ENCODE measurements at regions not wholly inside any gene's neighbourhood (a gene's known extent, or its start where the extent isn't known, plus 50 kb on each side); places are given as distances from the start of the nearest gene placed in this dataset.
A peak's percentile ranks its signal among the peaks of the same experiment; 100 is the strongest.
"Not testable (repeated sequence)": the region's sequence is repeated elsewhere in the genome, so short reads cannot be mapped to it uniquely, and the experiment has no call there.

GRCh38 chr16:77509051-77509450, 74.2 kb upstream of the ADAMTS18 start:
- TF ChIP-seq, protein P1, sequence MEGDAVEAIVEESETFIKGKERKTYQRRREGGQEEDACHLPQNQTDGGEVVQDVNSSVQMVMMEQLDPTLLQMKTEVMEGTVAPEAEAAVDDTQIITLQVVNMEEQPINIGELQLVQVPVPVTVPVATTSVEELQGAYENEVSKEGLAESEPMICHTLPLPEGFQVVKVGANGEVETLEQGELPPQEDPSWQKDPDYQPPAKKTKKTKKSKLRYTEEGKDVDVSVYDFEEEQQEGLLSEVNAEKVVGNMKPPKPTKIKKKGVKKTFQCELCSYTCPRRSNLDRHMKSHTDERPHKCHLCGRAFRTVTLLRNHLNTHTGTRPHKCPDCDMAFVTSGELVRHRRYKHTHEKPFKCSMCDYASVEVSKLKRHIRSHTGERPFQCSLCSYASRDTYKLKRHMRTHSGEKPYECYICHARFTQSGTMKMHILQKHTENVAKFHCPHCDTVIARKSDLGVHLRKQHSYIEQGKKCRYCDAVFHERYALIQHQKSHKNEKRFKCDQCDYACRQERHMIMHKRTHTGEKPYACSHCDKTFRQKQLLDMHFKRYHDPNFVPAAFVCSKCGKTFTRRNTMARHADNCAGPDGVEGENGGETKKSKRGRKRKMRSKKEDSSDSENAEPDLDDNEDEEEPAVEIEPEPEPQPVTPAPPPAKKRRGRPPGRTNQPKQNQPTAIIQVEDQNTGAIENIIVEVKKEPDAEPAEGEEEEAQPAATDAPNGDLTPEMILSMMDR (IDR thresholded peaks at IDR 0.05; ENCODE audit: low read depth, low read length): no peak
- DNase-seq (ENCODE audit: extremely low read depth, low read depth): no peak

DNA sequence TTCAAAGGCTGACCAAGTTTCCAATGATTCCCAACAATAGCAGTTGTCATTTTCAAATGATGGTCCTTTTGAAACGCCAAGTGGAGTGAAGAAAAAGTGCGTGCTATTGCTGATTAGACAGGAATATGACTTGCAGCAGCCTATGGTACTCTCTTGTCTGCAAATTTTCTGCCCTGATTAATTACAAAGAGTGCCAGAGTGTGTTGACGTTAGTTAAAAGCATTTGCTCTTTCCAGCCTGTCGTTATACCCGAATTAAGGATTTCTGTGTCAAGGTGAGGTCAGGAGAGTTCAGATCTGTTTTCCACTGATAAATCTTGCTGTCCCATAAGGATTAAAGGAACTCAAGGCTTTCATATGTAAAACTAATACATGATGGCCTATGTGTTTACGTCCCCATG, 75.0 kb upstream of the ADAMTS18 start:
- TF ChIP-seq, protein P1 (IDR thresholded peaks at IDR 0.05; ENCODE audit: low read depth, low read length): no peak
- no peak for DNase-seq (ENCODE audit: extremely low read depth, low read depth)

- no peak for DNase-seq (ENCODE audit: extremely low read depth, low read depth)
- TF ChIP-seq, protein P1 (IDR thresholded peaks at IDR 0.05; ENCODE audit: low read depth, low read length): no peak
These were observed 76.2 kb upstream of the ADAMTS18 start for GRCh38 chr16:77511053-77511452.

- TF ChIP-seq, protein P1 (IDR thresholded peaks at IDR 0.05; ENCODE audit: low read depth, low read length): no peak
- no peak for DNase-seq (ENCODE audit: extremely low read depth, low read depth)
These were observed 79.8 kb upstream of the ADAMTS18 start for GRCh38 chr16:77514500-77515220.

DNA sequence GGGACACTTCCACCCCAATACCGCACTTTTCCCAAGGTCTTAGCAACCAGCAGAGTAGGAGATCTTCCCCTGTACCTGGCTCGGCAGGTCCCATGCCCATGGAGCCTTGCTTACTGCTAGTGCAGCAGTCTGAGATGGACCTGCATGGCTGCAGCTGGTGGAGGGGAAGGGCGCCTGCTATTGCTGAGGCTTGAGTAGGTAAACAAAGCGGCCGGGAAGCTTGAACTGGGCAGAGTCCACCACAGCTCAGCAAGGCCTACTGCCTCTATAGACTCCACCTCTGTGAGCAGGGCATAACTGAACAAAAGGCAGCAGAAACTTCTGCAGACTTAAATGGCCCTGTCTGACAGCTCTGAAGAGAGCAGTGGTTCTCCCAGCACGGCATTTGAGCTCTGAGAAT, 90.4 kb upstream of the ADAMTS18 start:
- DNase-seq (ENCODE audit: extremely low read depth, low read depth): not testable (repeated sequence)

DNA sequence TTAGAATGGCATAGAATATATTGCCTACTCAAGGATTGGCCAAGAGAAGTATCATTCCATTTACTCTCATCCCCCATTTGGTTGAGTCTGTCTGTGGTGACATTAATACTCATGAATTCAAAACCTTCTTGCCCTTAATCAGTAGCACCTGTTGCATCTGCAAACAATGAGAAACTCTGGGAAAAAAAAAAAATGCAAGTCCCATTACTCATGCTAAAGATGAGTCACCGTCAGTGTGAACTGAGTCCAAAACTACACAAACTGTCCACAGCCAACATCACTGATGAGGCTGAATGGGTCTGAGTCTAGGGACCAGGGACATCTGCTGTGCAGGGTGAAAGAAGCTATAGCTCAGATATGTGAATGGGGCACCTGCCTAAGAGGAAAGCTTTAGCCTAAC, 96.9 kb upstream of the ADAMTS18 start:
- peak; percentile 87 for DNase-seq (ENCODE audit: extremely low read depth, low read depth)
- TF ChIP-seq, protein P1 (IDR thresholded peaks at IDR 0.05; ENCODE audit: low read depth, low read length): no peak

DNA sequence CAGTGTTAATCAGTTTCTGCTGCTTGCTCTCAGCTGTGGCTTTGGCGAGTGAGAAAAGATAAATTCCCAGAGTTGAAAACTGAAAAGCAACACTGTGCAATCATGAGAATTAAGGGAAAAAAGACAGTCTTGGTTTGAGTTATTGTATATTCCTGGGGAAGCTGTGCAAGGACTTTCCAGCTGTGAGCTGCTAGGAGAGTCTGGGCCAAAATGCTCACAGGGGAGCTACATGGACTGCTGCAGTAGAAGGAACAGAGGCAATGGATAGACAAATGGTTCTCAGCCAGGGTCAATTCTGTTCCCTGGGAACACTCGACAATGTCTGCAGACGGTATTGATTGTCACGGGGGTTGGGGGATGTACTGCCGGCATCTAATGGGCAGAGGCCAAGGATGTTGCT, 102.0 kb upstream of the ADAMTS18 start:
- DNase-seq (ENCODE audit: extremely low read depth, low read depth): no peak
- TF ChIP-seq, protein P1 (IDR thresholded peaks at IDR 0.05; ENCODE audit: low read depth, low read length): no peak

All from AG09319 (cell line).